ENCODE measurements at regions not wholly inside any gene's neighbourhood (a gene's known extent, or its start where the extent isn't known, plus 50 kb on each side); places are given as distances from the start of the nearest gene placed in this dataset.

DNA sequence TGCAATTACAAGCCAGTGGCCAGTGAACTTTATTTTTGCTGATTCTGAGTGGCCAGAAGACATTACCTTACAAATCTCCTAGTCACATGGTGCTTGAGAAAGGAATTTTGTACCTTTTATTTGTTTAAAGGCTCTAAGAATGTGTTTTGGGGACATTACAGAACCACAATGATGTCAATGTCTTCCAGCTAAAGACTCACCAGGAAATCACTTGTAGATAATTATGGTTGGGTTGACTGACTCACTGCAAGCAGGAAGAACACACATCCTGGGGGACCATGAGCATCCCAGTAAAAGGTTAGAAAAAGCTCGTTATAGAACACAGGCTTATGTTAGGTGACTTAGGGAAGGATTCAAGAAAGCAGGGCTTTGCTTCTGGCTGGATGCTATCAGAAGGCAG lies 119.4 kb upstream of the FAM9B start:
- no peak overlapping the region for H3K4me3 Mint-ChIP-seq
- no peak for DNase-seq (ENCODE audit: extremely low spot score, unreplicated experiment)
- peaks cover 5% of the 10 kb centered on the region for H3K9me3 Mint-ChIP-seq
- H3K27ac Mint-ChIP-seq, result no peak overlapping the region
- H3K36me3 Mint-ChIP-seq, result no peaks in the 10 kb centered on the region
- no peaks in the 10 kb centered on the region for H3K27me3 Mint-ChIP-seq
- TF ChIP-seq CTCF (conservative IDR thresholded peaks at IDR 0.05), result no peak
- H3K4me1 Mint-ChIP-seq (ENCODE audit: unreplicated experiment), result peaks cover 6% of the 10 kb centered on the region

- Mint-ChIP-seq H3K4me1 (ENCODE audit: unreplicated experiment) (peaks cover 5% of the 10 kb centered on the region), H3K27me3 (no peaks in the 10 kb centered on the region), H3K36me3 (no peaks in the 10 kb centered on the region)
Observed at GRCh38 chrX:9158611-9159010, 124.7 kb upstream of the FAM9B start.

DNA sequence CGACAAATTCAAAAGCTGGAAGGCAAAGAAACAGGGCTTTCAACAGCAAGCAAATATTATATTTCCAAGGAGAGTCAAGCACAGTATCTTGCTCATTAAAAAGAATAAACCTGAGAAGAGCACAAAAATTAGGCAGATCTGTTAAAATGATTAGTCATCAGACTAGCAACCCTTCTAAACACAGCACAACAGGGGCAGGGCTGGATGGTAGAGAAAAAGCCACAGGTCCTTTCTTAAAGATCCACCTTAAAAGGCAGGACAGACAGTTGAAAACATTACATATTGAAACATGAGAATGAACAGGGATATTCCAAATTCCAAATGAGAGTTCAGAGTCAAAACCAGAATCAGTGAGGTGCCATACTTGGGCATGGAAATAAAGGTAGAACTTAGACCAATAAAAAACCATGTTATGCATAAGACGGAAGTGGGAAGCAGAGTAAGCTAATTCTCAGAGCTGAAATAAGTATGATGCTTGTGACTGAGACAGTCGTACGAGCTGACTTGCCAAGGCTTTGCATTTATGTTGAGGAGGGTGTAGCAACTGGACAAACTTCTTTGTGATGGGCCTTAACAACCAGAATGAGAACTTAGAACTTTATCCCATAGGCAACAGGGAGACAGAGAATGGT lies 126.9 kb upstream of the FAM9B start:
- Mint-ChIP-seq H3K9me3 (peaks cover 13% of the 10 kb centered on the region), H3K36me3 (no peaks in the 10 kb centered on the region), H3K27ac (no peak overlapping the region), H3K4me1 (ENCODE audit: unreplicated experiment) (peaks cover 5% of the 10 kb centered on the region), H3K4me3 (no peak overlapping the region), H3K27me3 (no peaks in the 10 kb centered on the region)
- no peak for TF ChIP-seq CTCF (conservative IDR thresholded peaks at IDR 0.05)
- no peak for DNase-seq (ENCODE audit: extremely low spot score, unreplicated experiment)

More at GRCh38 chrX:9158611-9159010, 124.7 kb upstream of the FAM9B start:
- peaks cover 17% of the 10 kb centered on the region for H3K9me3 Mint-ChIP-seq
- no peak for TF ChIP-seq CTCF (conservative IDR thresholded peaks at IDR 0.05)
- H3K4me3 Mint-ChIP-seq, result no peak overlapping the region
- no peak overlapping the region for H3K27ac Mint-ChIP-seq
- no peak for DNase-seq (ENCODE audit: extremely low spot score, unreplicated experiment)

GRCh38 chrX:9162698-9163097 lies 128.8 kb upstream of the FAM9B start:
- Mint-ChIP-seq H3K27me3 (no peaks in the 10 kb centered on the region), H3K9me3 (peaks cover 24% of the 10 kb centered on the region), H3K27ac (no peak overlapping the region), H3K4me3 (no peak overlapping the region), H3K4me1 (ENCODE audit: unreplicated experiment) (peaks cover 5% of the 10 kb centered on the region), H3K36me3 (no peaks in the 10 kb centered on the region)
- DNase-seq (ENCODE audit: extremely low spot score, unreplicated experiment), result no peak
- no peak for TF ChIP-seq CTCF (conservative IDR thresholded peaks at IDR 0.05)

DNA sequence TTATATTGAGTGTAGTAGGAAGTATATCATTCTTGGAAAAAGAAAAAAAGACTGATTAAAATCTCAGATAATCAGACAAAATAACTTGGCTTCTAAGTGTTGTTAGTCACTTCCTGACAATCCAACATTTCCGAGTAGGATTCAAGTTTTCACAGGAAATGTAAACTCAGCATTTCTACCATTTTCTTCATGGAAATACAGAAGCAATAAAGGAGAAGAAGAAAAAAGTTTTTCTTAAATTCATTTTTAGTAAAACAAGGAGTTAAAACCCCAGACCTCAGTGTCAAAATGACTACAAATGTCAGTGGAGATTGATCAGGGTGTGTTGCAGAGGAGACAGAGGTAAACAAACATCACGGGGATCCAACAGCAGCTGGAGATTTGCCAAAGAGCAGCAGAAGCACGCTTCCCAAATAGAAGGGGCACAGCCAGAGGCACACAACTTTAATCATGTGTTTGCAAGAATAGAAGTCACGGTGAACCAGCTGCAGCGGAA lies 129.3 kb upstream of the FAM9B start:
- H3K4me3 Mint-ChIP-seq, result no peak overlapping the region
- peaks cover 5% of the 10 kb centered on the region for H3K4me1 Mint-ChIP-seq (ENCODE audit: unreplicated experiment)
- no peaks in the 10 kb centered on the region for H3K27me3 Mint-ChIP-seq
- DNase-seq (ENCODE audit: extremely low spot score, unreplicated experiment), result no peak
- H3K9me3 Mint-ChIP-seq, result peaks cover 25% of the 10 kb centered on the region
- H3K36me3 Mint-ChIP-seq, result no peaks in the 10 kb centered on the region
- H3K27ac Mint-ChIP-seq, result no peak overlapping the region
- no peak for TF ChIP-seq CTCF (conservative IDR thresholded peaks at IDR 0.05)
